ENCODE measurements at regions not wholly inside any gene's neighbourhood (a gene's known extent, or its start where the extent isn't known, plus 50 kb on each side); places are given as distances from the start of the nearest gene placed in this dataset.

DNA sequence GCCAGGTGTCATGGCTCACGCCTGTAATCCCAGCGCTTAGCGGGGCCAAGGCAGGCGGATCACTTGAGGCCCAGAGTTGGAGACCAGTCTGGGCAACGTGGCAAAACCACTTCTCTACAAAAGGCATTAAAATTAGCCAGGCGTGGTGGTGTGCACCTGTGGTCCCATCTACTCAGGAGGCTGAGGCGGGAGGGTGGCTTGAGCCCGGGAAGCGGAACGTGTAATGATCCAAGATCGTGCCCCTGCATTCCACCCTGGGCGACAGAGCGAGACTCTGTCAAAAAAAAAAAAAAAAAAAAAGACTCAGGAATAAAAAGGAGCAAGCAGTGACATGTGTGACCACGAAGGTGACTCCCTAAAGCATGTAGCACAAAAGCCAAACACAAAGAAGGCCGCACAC lies 50.1 kb upstream of the SALL3 start:
- TF ChIP-seq, protein P1, sequence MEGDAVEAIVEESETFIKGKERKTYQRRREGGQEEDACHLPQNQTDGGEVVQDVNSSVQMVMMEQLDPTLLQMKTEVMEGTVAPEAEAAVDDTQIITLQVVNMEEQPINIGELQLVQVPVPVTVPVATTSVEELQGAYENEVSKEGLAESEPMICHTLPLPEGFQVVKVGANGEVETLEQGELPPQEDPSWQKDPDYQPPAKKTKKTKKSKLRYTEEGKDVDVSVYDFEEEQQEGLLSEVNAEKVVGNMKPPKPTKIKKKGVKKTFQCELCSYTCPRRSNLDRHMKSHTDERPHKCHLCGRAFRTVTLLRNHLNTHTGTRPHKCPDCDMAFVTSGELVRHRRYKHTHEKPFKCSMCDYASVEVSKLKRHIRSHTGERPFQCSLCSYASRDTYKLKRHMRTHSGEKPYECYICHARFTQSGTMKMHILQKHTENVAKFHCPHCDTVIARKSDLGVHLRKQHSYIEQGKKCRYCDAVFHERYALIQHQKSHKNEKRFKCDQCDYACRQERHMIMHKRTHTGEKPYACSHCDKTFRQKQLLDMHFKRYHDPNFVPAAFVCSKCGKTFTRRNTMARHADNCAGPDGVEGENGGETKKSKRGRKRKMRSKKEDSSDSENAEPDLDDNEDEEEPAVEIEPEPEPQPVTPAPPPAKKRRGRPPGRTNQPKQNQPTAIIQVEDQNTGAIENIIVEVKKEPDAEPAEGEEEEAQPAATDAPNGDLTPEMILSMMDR (conservative IDR thresholded peaks at IDR 0.05; ENCODE audit: low read depth, low read length), result no peak
- DNase-seq (ENCODE audit: low read depth), result no peak
- H3K4me3 ChIP-seq (ENCODE audit: low read depth, low read length), result no peak overlapping the region
